Umbilical cord (tissue), 1 donor: ENCODE measurements at regions not wholly inside any gene's neighbourhood (a gene's known extent, or its start where the extent isn't known, plus 50 kb on each side); places are given as distances from the start of the nearest gene placed in this dataset.

Source experiments
- DNase-seq: peaks from one replicate; pipeline ENCODE4 v3.0.0-alpha.2; 2015; ENCODE audit warnings: low spot score

- peak; percentile 87 for DNase-seq
These were observed 220.0 kb upstream of the FOXQ1 start for GRCh38 chr6:1091900-1092299.

GRCh38 chr6:1089859-1090258, 222.0 kb upstream of the FOXQ1 start:
- DNase-seq = no peak

- no peak for DNase-seq
These were observed 223.4 kb upstream of the FOXQ1 start for GRCh38 chr6:1088492-1089001.

- DNase-seq = no peak
These were observed 224.6 kb upstream of the FOXQ1 start for GRCh38 chr6:1087154-1087843.

- DNase-seq = peak; percentile 62
These were observed 225.3 kb upstream of the FOXQ1 start for GRCh38 chr6:1086446-1087153.

- DNase-seq = no peak
These were observed 229.5 kb upstream of the FOXQ1 start for GRCh38 chr6:1082285-1082935.

- peak; percentile 63 for DNase-seq
These were observed 230.2 kb upstream of the FOXQ1 start for GRCh38 chr6:1081551-1082284.

- DNase-seq = no peak
These were observed 231.2 kb upstream of the FOXQ1 start for GRCh38 chr6:1080453-1081337.

- DNase-seq = peak; percentile 29
These were observed 232.4 kb upstream of the FOXQ1 start for GRCh38 chr6:1079525-1079924.

- DNase-seq = no peak
These were observed 234.2 kb upstream of the FOXQ1 start for GRCh38 chr6:1077478-1078416.

- DNase-seq = no peak
These were observed 235.1 kb upstream of the FOXQ1 start for GRCh38 chr6:1076531-1077459.

GRCh38 chr6:1075880-1076279, 236.0 kb upstream of the FOXQ1 start:
- DNase-seq = no peak

GRCh38 chr6:1075444-1075843, 236.5 kb upstream of the FOXQ1 start:
- no peak for DNase-seq

- peak; percentile 82 for DNase-seq
These were observed 241.8 kb upstream of the FOXQ1 start for GRCh38 chr6:1070085-1070521.

GRCh38 chr6:1068905-1069304, 243.0 kb upstream of the FOXQ1 start:
- no peak for DNase-seq

GRCh38 chr6:1068068-1068467, 243.8 kb upstream of the FOXQ1 start:
- no peak for DNase-seq

GRCh38 chr6:1067346-1067745, 244.6 kb upstream of the FOXQ1 start:
- no peak for DNase-seq

GRCh38 chr6:1066449-1067090, 245.3 kb upstream of the FOXQ1 start:
- DNase-seq = no peak
